Osteoblast (primary cell): ENCODE measurements at regions not wholly inside any gene's neighbourhood (a gene's known extent, or its start where the extent isn't known, plus 50 kb on each side); places are given as distances from the start of the nearest gene placed in this dataset.
A peak's percentile ranks its signal among the peaks of the same experiment; 100 is the strongest.

Experiments used
- DNase-seq: peaks from one replicate; pipeline ENCODE4 v3.0.0; 2011; ENCODE audit warnings: low spot score, mixed read lengths; ENCODE audit not compliant: insufficient read length; ENCODE audit errors: missing footprints
- H2AFZ ChIP-seq: 2 replicates; pipeline ENCODE4 v1.6.0; 2011; ENCODE audit warnings: mild to moderate bottlenecking, low read length
- H3K27ac ChIP-seq: 2 replicates; pipeline ENCODE4 v1.5.1; 2011; ENCODE audit warnings: mild to moderate bottlenecking, low read depth, low read length, moderate library complexity
- H3K27me3 ChIP-seq: 2 replicates; pipeline ENCODE4 v1.6.0; 2012; ENCODE audit warnings: mild to moderate bottlenecking, control low read depth, inconsistent platforms, low read length, moderate library complexity; ENCODE audit not compliant: insufficient read depth
- H3K36me3 ChIP-seq: 2 replicates; pipeline ENCODE4 v1.5.1; 2011; ENCODE audit warnings: mild to moderate bottlenecking, low read length, control low read depth, moderate library complexity; ENCODE audit not compliant: insufficient read depth
- H3K4me1 ChIP-seq: 2 replicates; pipeline ENCODE4 v1.5.1; 2011; ENCODE audit warnings: mild to moderate bottlenecking, low read length, control low read depth, moderate library complexity; ENCODE audit not compliant: insufficient read depth
- H3K4me2 ChIP-seq: 2 replicates; pipeline ENCODE4 v1.6.0; 2011; ENCODE audit warnings: mild to moderate bottlenecking, low read length; ENCODE audit not compliant: insufficient read depth
- H3K4me3 ChIP-seq: fragments of 200-600 bp; sonication (generic); 3 replicates; pipeline ENCODE4 v1.5.1; 2012; ENCODE audit warnings: mild to moderate bottlenecking, low read length, inconsistent platforms; ENCODE audit not compliant: insufficient read depth
- H3K79me2 ChIP-seq: 2 replicates; pipeline ENCODE4 v1.6.0; 2012; ENCODE audit warnings: mild to moderate bottlenecking, low read length, control low read depth, inconsistent platforms; ENCODE audit not compliant: insufficient read depth
- H3K9me3 ChIP-seq: 2 replicates; pipeline ENCODE4 v1.5.1; 2011; ENCODE audit warnings: low read depth, low read length, control low read depth
- H4K20me1 ChIP-seq: 2 replicates; pipeline ENCODE4 v1.6.0; 2012; ENCODE audit warnings: mild to moderate bottlenecking, low read length, control low read depth; ENCODE audit not compliant: insufficient read depth
- TF ChIP-seq, protein P1 (sequence below): IDR thresholded peaks from 2 replicates; pipeline ENCODE4 v1.5.1; 2011; ENCODE audit warnings: mild to moderate bottlenecking, low read depth, low read length, moderate library complexity; ENCODE audit errors: extremely low read depth

DNA sequence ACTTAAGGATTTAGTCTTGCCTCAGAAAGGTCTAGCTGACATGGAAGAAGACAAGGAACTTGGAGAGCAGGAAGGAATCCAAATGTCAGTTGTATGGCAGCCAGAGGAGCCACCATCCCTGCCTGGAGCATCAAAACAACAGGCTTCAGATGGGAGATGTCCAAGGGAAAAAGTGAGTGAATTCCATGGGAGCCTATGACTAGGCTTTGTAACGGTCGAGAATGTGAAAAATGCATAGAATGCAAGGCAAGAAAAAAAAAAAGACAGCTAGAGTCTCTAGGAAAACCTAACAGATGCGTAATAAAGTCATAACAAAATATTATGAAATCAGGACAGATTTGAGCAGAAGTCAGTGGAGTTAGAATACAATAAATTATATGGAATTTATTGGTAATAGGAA, 183.7 kb upstream of the LSM14A start:
- no peaks in the 10 kb centered on the region for H3K79me2 ChIP-seq
- no peak overlapping the region for H3K27ac ChIP-seq
- H3K4me3 ChIP-seq: no peak overlapping the region
- TF ChIP-seq, protein P1, sequence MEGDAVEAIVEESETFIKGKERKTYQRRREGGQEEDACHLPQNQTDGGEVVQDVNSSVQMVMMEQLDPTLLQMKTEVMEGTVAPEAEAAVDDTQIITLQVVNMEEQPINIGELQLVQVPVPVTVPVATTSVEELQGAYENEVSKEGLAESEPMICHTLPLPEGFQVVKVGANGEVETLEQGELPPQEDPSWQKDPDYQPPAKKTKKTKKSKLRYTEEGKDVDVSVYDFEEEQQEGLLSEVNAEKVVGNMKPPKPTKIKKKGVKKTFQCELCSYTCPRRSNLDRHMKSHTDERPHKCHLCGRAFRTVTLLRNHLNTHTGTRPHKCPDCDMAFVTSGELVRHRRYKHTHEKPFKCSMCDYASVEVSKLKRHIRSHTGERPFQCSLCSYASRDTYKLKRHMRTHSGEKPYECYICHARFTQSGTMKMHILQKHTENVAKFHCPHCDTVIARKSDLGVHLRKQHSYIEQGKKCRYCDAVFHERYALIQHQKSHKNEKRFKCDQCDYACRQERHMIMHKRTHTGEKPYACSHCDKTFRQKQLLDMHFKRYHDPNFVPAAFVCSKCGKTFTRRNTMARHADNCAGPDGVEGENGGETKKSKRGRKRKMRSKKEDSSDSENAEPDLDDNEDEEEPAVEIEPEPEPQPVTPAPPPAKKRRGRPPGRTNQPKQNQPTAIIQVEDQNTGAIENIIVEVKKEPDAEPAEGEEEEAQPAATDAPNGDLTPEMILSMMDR: no peak
- H3K27me3 ChIP-seq: no peaks in the 10 kb centered on the region
- no peaks in the 10 kb centered on the region for H4K20me1 ChIP-seq
- DNase-seq: no peak
- H2AFZ ChIP-seq: no peak overlapping the region
- no peak overlapping the region for H3K4me2 ChIP-seq
- H3K4me1 ChIP-seq: no peaks in the 10 kb centered on the region
- H3K9me3 ChIP-seq: no peaks in the 10 kb centered on the region
- H3K36me3 ChIP-seq: no peaks in the 10 kb centered on the region

DNA sequence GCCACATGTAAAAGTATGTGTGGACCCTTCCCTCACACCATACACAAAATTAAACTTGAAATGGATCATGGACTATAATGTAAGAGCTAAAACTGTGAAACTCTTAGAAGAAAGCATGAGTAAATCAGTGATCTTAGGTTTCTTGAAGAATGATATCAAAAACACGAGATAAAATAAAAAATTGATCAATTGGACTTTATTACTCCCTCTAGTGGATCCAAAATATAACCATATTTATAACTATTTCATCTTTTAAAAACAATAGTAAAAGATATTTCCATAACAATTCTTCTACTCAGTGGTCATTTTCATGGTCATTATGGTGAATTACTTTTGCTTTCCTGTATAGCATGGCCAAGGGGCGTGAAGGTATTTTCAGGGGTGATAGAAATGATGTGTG, 174.6 kb upstream of the LSM14A start:
- Histone ChIP-seq H3K4me3 (no peak overlapping the region), H3K27me3 (no peaks in the 10 kb centered on the region), H2AFZ (no peak overlapping the region), H4K20me1 (no peaks in the 10 kb centered on the region), H3K79me2 (no peaks in the 10 kb centered on the region), H3K9me3 (no peaks in the 10 kb centered on the region), H3K4me2 (no peak overlapping the region), H3K27ac (no peak overlapping the region), H3K4me1 (no peaks in the 10 kb centered on the region), H3K36me3 (no peaks in the 10 kb centered on the region)
- TF ChIP-seq, protein P1: peak; percentile 37
- DNase-seq: no peak

DNA sequence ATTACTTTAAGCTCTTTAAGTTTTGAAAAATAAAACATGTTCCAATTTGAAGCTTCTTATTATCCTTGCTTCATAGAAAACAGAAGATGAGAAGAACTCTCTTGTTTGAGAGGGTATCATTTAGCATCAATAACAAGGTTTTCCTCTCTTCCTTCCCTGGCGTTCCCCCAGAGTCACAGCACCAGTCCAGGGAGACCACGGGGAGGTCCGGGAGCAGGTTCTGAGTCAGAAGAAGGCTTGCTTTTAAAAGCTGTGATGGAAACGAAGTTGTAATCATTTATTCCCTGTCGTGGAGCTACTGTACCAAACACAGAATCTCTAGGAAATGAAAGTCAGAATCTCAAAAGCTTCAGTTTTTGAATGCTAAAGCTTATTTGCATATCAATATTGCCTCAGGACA, 174.0 kb upstream of the LSM14A start:
- Histone ChIP-seq H3K36me3 (no peaks in the 10 kb centered on the region), H3K27me3 (no peaks in the 10 kb centered on the region), H3K27ac (no peak overlapping the region), H2AFZ (no peak overlapping the region), H3K9me3 (no peaks in the 10 kb centered on the region), H3K4me3 (no peak overlapping the region), H3K4me1 (no peaks in the 10 kb centered on the region), H3K4me2 (no peak overlapping the region), H3K79me2 (no peaks in the 10 kb centered on the region), H4K20me1 (no peaks in the 10 kb centered on the region)
- no peak for DNase-seq
- TF ChIP-seq, protein P1: no peak

DNA sequence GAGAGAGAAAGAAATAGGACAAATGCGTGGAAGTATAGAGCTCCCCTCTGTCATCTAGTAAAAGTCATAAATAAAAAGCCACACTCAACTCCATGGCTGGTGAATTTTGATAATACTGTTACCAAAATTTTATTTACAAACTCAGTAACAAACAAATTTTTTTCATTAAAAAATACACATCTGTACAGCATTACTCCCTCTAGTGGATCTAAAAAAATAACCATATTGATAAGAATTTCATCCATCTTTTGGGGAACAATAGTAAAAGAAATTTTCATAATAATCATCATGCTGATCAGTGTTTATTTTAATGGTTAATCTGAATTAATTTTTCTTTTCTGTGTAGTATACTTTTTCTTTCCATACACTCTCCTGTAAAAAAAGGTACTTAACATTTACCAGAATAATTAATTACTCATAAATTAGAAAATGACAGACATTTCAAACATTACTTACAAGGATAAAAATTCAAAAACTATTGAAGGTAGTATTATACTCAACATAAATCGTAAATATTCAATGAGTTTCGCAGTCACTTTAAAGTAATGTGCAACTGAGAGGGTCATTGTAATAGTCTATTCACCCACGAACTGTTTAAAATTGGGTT, 173.5 kb upstream of the LSM14A start:
- TF ChIP-seq, protein P1: peak; percentile 52
- H2AFZ ChIP-seq: no peak overlapping the region
- H4K20me1 ChIP-seq: no peaks in the 10 kb centered on the region

More for the DNA sequence above, 173.5 kb upstream of the LSM14A start:
- H3K4me3 ChIP-seq: no peak overlapping the region
- no peaks in the 10 kb centered on the region for H3K9me3 ChIP-seq
- no peaks in the 10 kb centered on the region for H3K4me1 ChIP-seq
- H3K27me3 ChIP-seq: no peaks in the 10 kb centered on the region
- H3K79me2 ChIP-seq: no peaks in the 10 kb centered on the region
- no peak overlapping the region for H3K4me2 ChIP-seq
- H3K36me3 ChIP-seq: no peaks in the 10 kb centered on the region
- DNase-seq: no peak
- H3K27ac ChIP-seq: no peak overlapping the region
